ENCODE measurements at regions not wholly inside any gene's neighbourhood (a gene's known extent, or its start where the extent isn't known, plus 50 kb on each side); places are given as distances from the start of the nearest gene placed in this dataset.
A peak's percentile ranks its signal among the peaks of the same experiment; 100 is the strongest.
"Not testable (repeated sequence)": the region's sequence is repeated elsewhere in the genome, so short reads cannot be mapped to it uniquely, and the experiment has no call there.

DNA sequence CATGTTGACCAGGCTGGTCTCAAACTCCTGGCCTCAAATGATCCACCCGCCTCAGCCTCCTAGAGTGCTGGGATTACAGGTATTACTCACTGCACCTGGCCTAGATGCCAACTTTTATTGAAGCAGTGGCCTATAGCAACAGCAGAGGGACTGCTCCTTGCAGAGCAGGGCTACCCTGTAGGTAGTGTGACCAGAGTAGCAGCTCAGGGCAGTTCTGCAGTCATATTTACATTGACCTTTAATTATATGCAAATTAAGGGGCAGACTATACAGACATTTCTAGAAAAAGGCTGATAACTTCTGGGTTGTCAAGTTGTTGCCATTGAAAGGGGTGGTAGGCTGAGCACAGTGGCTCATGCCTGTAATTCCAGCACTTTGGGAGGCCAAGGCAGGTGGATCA lies 115.2 kb upstream of the PLEKHM1 start:
- H3K9me3 ChIP-seq; H3K4me3 ChIP-seq; intact Hi-C loops (cut with DNase I; ENCODE audit: low total_unique reads); DNase-seq; H3K27me3 ChIP-seq (replicated peaks in 1 of 7); H3K27ac ChIP-seq; H3K36me3 ChIP-seq; H3K4me1 ChIP-seq: not testable (repeated sequence)
- 89 to 100% (median 100%) methylated on average over 1 of the region's 1 CpG; no CpG with 5 or more reads in 1 of the 5 donors for WGBS, 5 donors

DNA sequence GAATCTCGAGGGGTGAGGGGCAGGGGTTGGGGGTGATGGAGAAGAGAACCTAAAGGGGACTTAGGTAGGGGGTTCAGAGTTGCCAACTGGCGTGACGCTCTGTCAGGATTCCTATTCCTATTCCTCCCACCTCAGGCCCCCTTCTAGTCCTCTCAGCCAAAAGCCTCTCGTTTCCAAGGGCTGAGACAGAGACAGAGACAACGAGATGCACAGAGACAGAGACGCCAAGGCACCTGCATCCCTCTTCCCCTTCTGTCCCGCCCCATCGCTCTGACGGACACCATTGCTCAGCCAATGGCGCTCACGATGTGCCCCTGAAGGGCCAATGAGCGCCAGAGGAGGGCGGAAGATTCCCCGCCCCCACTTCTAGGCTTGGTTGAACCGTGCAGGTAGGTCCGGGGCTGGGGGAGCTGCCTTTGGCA lies 129.5 kb upstream of the PLEKHM1 start:
- H3K27me3 ChIP-seq (replicated peaks in 1 of 7); H3K9me3 ChIP-seq; H3K36me3 ChIP-seq; H3K4me1 ChIP-seq; intact Hi-C loops (cut with DNase I; ENCODE audit: low total_unique reads): not testable (repeated sequence)
- peak overlapping the region in 7 of 8 donors; percentile 36 to 78 (median 52) for H3K4me3 ChIP-seq
- WGBS, 5 donors: 0 to 2% (median 1%) methylated on average over 8 to 16 of the region's 16 CpGs
- peak overlapping the region in 4 of 8 donors; percentile 51 to 72 (median 62) for H3K27ac ChIP-seq
- peak; percentile 93 for DNase-seq
- peak in 1 of 3 donors; percentile 56 for TF ChIP-seq POLR2AphosphoS5 (IDR thresholded peaks at IDR 0.05)

DNA sequence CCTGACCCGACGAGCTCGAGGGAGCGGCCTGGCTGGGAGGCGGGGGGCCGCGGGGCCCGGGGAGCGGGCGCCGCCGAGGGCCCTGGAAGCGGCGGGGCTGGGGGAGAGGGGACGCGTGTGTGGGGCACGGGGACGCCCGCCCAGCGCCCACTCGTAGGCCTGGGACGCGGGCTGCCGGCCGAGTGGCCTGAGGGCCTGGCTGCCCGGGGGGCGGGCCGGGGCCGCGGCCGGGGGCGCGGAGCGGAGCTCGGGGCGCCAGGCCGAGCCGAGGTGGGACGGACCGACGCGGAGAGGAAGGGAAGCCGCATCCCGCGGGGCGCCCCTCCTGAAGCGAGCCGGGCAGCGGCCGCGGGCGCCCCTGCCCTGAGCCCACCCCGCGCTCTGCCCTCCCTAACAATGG lies 129.9 kb upstream of the PLEKHM1 start:
- peak overlapping the region; percentile 28 to 78 (median 50) for H3K4me3 ChIP-seq
- H3K27me3 ChIP-seq (replicated peaks in 1 of 7); intact Hi-C loops (cut with DNase I; ENCODE audit: low total_unique reads); H3K9me3 ChIP-seq; H3K36me3 ChIP-seq; H3K4me1 ChIP-seq: not testable (repeated sequence)
- peak; percentile 78 for DNase-seq
- H3K27ac ChIP-seq: peak overlapping the region in 4 of 8 donors; percentile 51 to 72 (median 62)
- 0 to 1% (median 0%) methylated on average over 7 to 46 of the region's 54 CpGs; no CpG with 5 or more reads in 1 of the 5 donors for WGBS, 5 donors

DNA sequence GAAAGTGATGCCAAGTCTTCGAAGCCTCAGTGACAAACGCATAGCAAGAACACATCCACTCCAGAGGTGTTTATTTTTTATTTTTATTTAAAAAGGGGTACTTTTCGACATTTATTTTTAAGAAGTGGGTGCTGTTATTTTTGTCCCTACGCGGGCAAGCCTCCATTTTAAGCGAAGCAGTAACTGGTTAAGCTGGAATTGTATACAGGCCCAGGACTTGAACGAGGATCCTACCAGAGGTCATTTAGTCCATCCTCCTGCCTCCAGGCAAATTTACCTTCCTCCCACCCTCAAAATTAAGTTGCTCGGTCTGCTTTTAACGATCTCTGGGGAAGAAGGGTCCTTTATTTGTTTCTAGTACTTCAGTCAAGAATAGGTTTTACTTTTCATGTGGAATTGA lies 130.6 kb upstream of the PLEKHM1 start:
- intact Hi-C loops (cut with DNase I; ENCODE audit: low total_unique reads); H3K27ac ChIP-seq; DNase-seq: not testable (repeated sequence)

DNA sequence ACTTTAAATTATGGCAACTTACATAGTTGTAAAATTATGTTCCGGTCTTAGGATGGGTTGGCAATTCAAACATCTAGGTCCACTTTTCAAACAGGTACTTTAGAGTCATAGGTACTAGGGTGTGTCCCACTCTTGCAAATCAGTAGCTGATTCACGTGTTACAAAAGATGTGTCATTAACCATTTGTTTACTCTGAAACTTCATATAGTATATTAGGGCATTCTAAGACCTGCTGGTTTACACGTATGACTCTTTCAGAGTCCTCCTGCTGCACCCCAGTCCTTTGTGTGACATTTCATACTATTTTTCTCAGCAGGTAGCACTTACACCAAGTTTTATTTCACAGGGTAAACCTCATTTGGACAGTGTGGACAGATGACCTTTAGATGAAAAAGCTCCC lies 131.8 kb upstream of the PLEKHM1 start:
- H3K9me3 ChIP-seq; H3K27ac ChIP-seq; H3K4me1 ChIP-seq; intact Hi-C loops (cut with DNase I; ENCODE audit: low total_unique reads); H3K4me3 ChIP-seq; DNase-seq; H3K27me3 ChIP-seq (replicated peaks in 1 of 7): not testable (repeated sequence)
- peaks cover 0 to 21% (median 1%) of the 10 kb centered on the region in 6 donors for H3K36me3 ChIP-seq
- WGBS, 5 donors: 56 to 79% (median 63%) methylated on average over 1 to 2 of the region's 3 CpGs

More for the DNA sequence above, 130.6 kb upstream of the PLEKHM1 start:
- not testable (repeated sequence) for H3K4me1 ChIP-seq; H3K9me3 ChIP-seq; H3K27me3 ChIP-seq (replicated peaks in 1 of 7)
- WGBS, 5 donors: 43 to 57% (median 56%) methylated on average over 2 to 7 of the region's 9 CpGs
- peak overlapping the region in 2 of 8 donors; percentile 62 to 78 for H3K4me3 ChIP-seq
- H3K36me3 ChIP-seq: peaks cover 0 to 10% (median 0%) of the 10 kb centered on the region in 6 donors

DNA sequence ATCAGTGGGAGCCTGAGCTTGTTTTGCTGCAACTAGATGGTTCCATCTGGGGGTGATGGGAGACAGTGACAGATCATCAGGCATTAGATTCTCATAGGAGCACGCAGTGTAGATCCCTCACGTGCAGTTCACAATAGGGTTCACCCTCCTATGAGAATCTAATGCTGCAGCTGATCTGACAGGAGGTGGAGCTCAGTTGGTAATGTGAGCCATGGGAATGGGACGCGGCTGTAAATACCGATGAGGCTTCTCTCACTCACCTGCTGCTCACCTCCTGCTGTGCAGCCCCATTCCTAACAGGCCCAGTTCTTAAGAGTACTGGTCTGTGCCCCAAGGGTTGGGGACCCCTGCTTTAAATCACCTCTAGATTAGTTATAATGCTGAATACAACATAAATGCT lies 137.5 kb upstream of the PLEKHM1 start:
- intact Hi-C loops (cut with DNase I; ENCODE audit: low total_unique reads): no loop called here
- WGBS, 5 donors: 87 to 97% (median 93%) methylated on average over 5 of the region's 5 CpGs

More for the DNA sequence above, 137.5 kb upstream of the PLEKHM1 start:
- DNase-seq: no peak
- no peaks in the 10 kb centered on the region for H3K9me3 ChIP-seq
- no peaks in the 10 kb centered on the region for H3K4me1 ChIP-seq
- no peaks in the 10 kb centered on the region for H3K27me3 ChIP-seq (replicated peaks in 1 of 7)
- no peak overlapping the region for H3K4me3 ChIP-seq
- peaks cover 0 to 77% (median 31%) of the 10 kb centered on the region in 6 donors for H3K36me3 ChIP-seq
- no peak overlapping the region for H3K27ac ChIP-seq
- TF ChIP-seq, protein P1, sequence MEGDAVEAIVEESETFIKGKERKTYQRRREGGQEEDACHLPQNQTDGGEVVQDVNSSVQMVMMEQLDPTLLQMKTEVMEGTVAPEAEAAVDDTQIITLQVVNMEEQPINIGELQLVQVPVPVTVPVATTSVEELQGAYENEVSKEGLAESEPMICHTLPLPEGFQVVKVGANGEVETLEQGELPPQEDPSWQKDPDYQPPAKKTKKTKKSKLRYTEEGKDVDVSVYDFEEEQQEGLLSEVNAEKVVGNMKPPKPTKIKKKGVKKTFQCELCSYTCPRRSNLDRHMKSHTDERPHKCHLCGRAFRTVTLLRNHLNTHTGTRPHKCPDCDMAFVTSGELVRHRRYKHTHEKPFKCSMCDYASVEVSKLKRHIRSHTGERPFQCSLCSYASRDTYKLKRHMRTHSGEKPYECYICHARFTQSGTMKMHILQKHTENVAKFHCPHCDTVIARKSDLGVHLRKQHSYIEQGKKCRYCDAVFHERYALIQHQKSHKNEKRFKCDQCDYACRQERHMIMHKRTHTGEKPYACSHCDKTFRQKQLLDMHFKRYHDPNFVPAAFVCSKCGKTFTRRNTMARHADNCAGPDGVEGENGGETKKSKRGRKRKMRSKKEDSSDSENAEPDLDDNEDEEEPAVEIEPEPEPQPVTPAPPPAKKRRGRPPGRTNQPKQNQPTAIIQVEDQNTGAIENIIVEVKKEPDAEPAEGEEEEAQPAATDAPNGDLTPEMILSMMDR (IDR thresholded peaks at IDR 0.05 in 8 of 11, conservative IDR thresholded peaks at IDR 0.05 in 3 of 11): no peak
- TF ChIP-seq POLR2AphosphoS5 (IDR thresholded peaks at IDR 0.05): no peak
- no peak for TF ChIP-seq POLR2A (IDR thresholded peaks at IDR 0.05)
